GM21381 (cell line): ENCODE measurements at regions not wholly inside any gene's neighbourhood (a gene's known extent, or its start where the extent isn't known, plus 50 kb on each side); places are given as distances from the start of the nearest gene placed in this dataset.
"Not testable (repeated sequence)": the region's sequence is repeated elsewhere in the genome, so short reads cannot be mapped to it uniquely, and the experiment has no call there.

Experiments
- ATAC-seq: cut with Tn5 transposase; IDR thresholded peaks from one replicate; pipeline ENCODE4 v1.9.1; 2021; ENCODE audit warnings: mild to moderate bottlenecking, moderate library complexity; ENCODE audit not compliant: unreplicated experiment

GRCh38 chrX:38937926-38938325 is 136.7 kb downstream of the MID1IP1 start:
- no peak for ATAC-seq

GRCh38 chrX:38939067-38939466 is 137.8 kb downstream of the MID1IP1 start:
- no peak for ATAC-seq

- no peak for ATAC-seq
Observed at GRCh38 chrX:38940547-38940946, 139.3 kb downstream of the MID1IP1 start.

GRCh38 chrX:38941675-38942074 is 140.4 kb downstream of the MID1IP1 start:
- ATAC-seq: no peak

- no peak for ATAC-seq
Observed at GRCh38 chrX:38943120-38943519, 141.9 kb downstream of the MID1IP1 start.

- no peak for ATAC-seq
Observed at GRCh38 chrX:38948046-38948445, 146.8 kb downstream of the MID1IP1 start.

- ATAC-seq: no peak
Observed at GRCh38 chrX:38954520-38954919, 153.3 kb downstream of the MID1IP1 start.

- no peak for ATAC-seq
Observed at GRCh38 chrX:38959736-38960135, 158.5 kb downstream of the MID1IP1 start.

GRCh38 chrX:38960137-38960536 is 158.9 kb downstream of the MID1IP1 start:
- ATAC-seq: no peak

GRCh38 chrX:38961936-38962335 is 160.7 kb downstream of the MID1IP1 start:
- ATAC-seq: no peak

GRCh38 chrX:38963244-38963643 is 162.0 kb downstream of the MID1IP1 start:
- not testable (repeated sequence) for ATAC-seq

- no peak for ATAC-seq
Observed at GRCh38 chrX:38965888-38966287, 164.6 kb downstream of the MID1IP1 start.

GRCh38 chrX:38968344-38969216 is 167.3 kb downstream of the MID1IP1 start:
- no peak for ATAC-seq

- no peak for ATAC-seq
Observed at GRCh38 chrX:38970074-38970473, 168.8 kb downstream of the MID1IP1 start.

- no peak for ATAC-seq
Observed at GRCh38 chrX:38970845-38971244, 169.6 kb downstream of the MID1IP1 start.

GRCh38 chrX:38973322-38973721 is 172.1 kb downstream of the MID1IP1 start:
- no peak for ATAC-seq

- no peak for ATAC-seq
Observed at GRCh38 chrX:38974542-38974941, 173.3 kb downstream of the MID1IP1 start.

- no peak for ATAC-seq
Observed at GRCh38 chrX:38975368-38975942, 174.2 kb downstream of the MID1IP1 start.

GRCh38 chrX:38982370-38982769 is 181.1 kb downstream of the MID1IP1 start:
- peak; percentile 64 for ATAC-seq

GRCh38 chrX:38982843-38983242 is 181.6 kb downstream of the MID1IP1 start:
- ATAC-seq: no peak

- ATAC-seq: no peak
Observed at GRCh38 chrX:38985375-38985774, 184.1 kb downstream of the MID1IP1 start.

- ATAC-seq: no peak
Observed at GRCh38 chrX:38985945-38986344, 184.7 kb downstream of the MID1IP1 start.
